RWPE2 (cell line): ENCODE measurements at regions not wholly inside any gene's neighbourhood (a gene's known extent, or its start where the extent isn't known, plus 50 kb on each side); places are given as distances from the start of the nearest gene placed in this dataset.

Source experiments
- ATAC-seq: fragments of 200-7000 bp; cut with Tn5 transposase; 3 replicates; pipeline ENCODE4 v1.9.1; 2021; ENCODE audit warnings: low read depth
- DNase-seq: peaks from one replicate; pipeline ENCODE4 v3.0.0-alpha.2; 2020; ENCODE audit warnings: low spot score
- H3K27ac ChIP-seq: fragments of 450-650 bp; 2 replicates; pipeline ENCODE4 v1.5.1; 2017; ENCODE audit warnings: mild to moderate bottlenecking; ENCODE audit not compliant: poor library complexity, severe bottlenecking
- H3K27me3 ChIP-seq: fragments of 250-450 bp; sonication (Bioruptor Pico); 2 replicates; pipeline ENCODE4 v1.5.1; 2021; ENCODE audit warnings: mild to moderate bottlenecking, moderate library complexity; ENCODE audit not compliant: insufficient read depth, poor library complexity, severe bottlenecking
- H3K36me3 ChIP-seq: fragments of 250-450 bp; sonication (Bioruptor Pico); 2 replicates; pipeline ENCODE4 v1.5.1; 2020; ENCODE audit warnings: low read depth, mild to moderate bottlenecking, moderate library complexity
- H3K4me1 ChIP-seq: fragments of 250-450 bp; sonication (Bioruptor Pico); 2 replicates; pipeline ENCODE4 v1.5.1; 2021; ENCODE audit warnings: mild to moderate bottlenecking, moderate library complexity; ENCODE audit not compliant: insufficient read depth, poor library complexity, severe bottlenecking
- H3K4me3 ChIP-seq: fragments of 250-450 bp; sonication (Bioruptor Pico); 2 replicates; pipeline ENCODE4 v1.5.1; 2021; ENCODE audit warnings: mild to moderate bottlenecking, moderate library complexity; ENCODE audit not compliant: severe bottlenecking
- H3K9me3 ChIP-seq: fragments of 250-450 bp; sonication (Bioruptor Pico); 2 replicates; pipeline ENCODE4 v1.5.1; 2021; ENCODE audit warnings: mild to moderate bottlenecking, moderate library complexity; ENCODE audit not compliant: severe bottlenecking
- TF ChIP-seq, protein P1 (sequence below): fragments of 450-650 bp; IDR thresholded peaks from one replicate; pipeline ENCODE4 v1.5.1; 2017; ENCODE audit warnings: mild to moderate bottlenecking, moderate library complexity; ENCODE audit not compliant: poor library complexity, severe bottlenecking

DNA sequence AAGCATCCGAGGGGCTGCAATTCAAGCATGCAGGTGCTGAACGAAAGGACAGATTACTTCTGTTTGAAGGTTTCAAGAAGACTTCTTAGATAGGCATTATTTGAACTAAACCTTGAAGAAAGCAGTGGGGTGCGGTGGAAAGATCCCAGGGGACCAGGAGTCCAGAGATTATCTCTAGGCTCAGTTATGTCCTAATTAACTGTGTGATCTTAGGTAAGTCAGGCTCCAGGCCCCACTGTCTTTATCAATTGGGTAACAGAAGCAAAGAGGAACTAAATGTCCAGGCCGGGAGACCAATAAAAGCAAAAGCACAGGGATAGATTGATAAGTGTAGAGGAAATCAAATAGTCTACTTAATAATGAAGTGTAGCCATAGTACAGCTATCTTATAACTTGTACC, 72.9 kb upstream of the CDC42BPA start:
- TF ChIP-seq, protein P1, sequence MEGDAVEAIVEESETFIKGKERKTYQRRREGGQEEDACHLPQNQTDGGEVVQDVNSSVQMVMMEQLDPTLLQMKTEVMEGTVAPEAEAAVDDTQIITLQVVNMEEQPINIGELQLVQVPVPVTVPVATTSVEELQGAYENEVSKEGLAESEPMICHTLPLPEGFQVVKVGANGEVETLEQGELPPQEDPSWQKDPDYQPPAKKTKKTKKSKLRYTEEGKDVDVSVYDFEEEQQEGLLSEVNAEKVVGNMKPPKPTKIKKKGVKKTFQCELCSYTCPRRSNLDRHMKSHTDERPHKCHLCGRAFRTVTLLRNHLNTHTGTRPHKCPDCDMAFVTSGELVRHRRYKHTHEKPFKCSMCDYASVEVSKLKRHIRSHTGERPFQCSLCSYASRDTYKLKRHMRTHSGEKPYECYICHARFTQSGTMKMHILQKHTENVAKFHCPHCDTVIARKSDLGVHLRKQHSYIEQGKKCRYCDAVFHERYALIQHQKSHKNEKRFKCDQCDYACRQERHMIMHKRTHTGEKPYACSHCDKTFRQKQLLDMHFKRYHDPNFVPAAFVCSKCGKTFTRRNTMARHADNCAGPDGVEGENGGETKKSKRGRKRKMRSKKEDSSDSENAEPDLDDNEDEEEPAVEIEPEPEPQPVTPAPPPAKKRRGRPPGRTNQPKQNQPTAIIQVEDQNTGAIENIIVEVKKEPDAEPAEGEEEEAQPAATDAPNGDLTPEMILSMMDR: no peak
- Histone ChIP-seq H3K4me1 (no peaks in the 10 kb centered on the region), H3K27ac (no peak overlapping the region), H3K36me3 (no peaks in the 10 kb centered on the region), H3K9me3 (no peaks in the 10 kb centered on the region), H3K4me3 (no peak overlapping the region), H3K27me3 (no peaks in the 10 kb centered on the region)
- no peak for ATAC-seq
- DNase-seq: no peak

DNA sequence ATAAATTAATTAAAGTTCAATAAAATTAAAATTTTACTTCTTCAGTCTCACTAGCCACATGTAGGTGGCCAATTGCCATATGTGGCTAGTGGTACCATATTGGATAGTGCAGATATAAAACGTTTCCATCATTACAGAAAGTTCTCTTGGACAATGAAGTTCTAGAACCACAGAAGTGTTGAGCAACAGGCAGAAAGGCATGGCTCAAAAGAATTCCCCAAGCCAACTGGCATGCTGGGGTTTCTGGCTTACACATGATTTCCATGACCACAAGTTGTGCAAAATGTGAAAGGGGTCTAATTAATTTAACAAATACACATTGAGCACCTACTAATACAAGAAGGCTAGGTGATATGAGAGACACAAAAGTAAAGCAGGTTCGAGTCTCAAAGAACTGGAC, 72.2 kb upstream of the CDC42BPA start:
- TF ChIP-seq, protein P1: no peak

DNA sequence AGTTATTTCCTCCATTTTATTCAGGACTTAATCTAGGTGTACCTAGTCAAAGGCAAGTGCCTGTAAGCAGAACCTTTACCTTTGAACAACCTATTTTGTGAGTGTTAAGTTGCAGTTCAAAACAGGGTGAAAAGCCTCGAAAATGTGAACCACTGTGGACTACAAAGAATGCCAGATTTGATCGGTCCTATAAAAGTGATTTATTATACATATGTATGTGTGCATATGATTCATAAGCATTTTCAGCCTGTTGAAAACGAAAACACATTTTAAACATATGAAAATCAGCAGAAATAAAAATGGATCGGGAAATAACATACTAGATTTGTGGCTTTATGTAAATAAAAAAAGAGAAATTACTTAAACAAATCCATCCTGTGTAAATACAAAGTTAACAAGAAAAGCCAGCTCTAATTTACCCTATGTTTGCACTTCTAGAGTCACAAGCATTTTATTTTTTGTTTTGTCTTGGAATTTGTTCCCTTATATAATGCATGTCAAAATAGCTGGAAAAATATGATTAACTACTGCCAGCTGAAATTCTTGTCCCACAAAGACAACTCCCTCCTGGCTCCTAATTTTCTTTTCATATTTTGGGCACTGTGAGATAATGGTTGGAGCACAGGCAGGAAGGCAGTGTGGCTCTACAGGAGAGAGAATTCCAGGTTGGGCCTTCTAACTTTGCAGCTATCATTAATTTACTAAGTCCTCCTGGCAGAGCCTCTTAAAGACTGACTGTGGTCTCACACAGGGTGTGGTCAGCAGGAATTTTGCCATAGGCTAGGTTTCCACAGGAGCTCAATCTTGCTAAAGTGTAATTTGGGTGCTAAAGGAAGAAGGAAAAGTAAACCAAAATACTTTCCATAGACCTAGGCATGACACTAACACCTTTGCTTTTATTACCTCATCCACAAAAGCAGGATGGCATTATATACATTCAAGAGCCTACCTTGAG, 70.2 kb upstream of the CDC42BPA start:
- DNase-seq: no peak
- TF ChIP-seq, protein P1: no peak
- Histone ChIP-seq H3K4me3 (no peak overlapping the region), H3K27me3 (no peaks in the 10 kb centered on the region), H3K4me1 (no peaks in the 10 kb centered on the region), H3K27ac (no peak overlapping the region), H3K9me3 (no peaks in the 10 kb centered on the region), H3K36me3 (no peaks in the 10 kb centered on the region)
- peak; percentile 54; the same call in 2 of the 3 replicates for ATAC-seq

More for the DNA sequence above, 72.2 kb upstream of the CDC42BPA start:
- H3K4me1 ChIP-seq: no peaks in the 10 kb centered on the region
- ATAC-seq (no peak), DNase-seq (no peak)
- H3K27me3 ChIP-seq: no peaks in the 10 kb centered on the region
- no peak overlapping the region for H3K4me3 ChIP-seq
- no peak overlapping the region for H3K27ac ChIP-seq
- no peaks in the 10 kb centered on the region for H3K9me3 ChIP-seq
- H3K36me3 ChIP-seq: no peaks in the 10 kb centered on the region

DNA sequence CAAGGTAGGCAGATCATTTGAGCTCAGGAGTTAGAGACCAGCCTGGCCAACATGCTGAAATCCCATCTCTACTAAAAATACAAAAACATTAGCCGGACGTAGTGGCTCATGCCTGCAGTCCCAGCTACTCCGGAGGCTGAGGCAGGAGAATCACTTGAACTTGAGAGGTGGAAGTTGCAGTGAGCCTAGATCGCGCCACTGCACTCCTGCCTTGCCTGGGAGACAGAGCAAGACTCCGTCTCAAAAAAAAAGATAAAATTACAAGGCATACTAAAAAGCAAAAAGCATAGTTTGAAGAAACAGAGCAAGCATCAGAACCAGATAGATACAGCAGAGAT, 61.2 kb upstream of the CDC42BPA start:
- Histone ChIP-seq H3K4me1 (no peaks in the 10 kb centered on the region), H3K4me3 (no peak overlapping the region), H3K27me3 (no peaks in the 10 kb centered on the region), H3K27ac (no peak overlapping the region), H3K9me3 (no peaks in the 10 kb centered on the region), H3K36me3 (no peaks in the 10 kb centered on the region)
- TF ChIP-seq, protein P1: no peak
- no peak for ATAC-seq
- no peak for DNase-seq

DNA sequence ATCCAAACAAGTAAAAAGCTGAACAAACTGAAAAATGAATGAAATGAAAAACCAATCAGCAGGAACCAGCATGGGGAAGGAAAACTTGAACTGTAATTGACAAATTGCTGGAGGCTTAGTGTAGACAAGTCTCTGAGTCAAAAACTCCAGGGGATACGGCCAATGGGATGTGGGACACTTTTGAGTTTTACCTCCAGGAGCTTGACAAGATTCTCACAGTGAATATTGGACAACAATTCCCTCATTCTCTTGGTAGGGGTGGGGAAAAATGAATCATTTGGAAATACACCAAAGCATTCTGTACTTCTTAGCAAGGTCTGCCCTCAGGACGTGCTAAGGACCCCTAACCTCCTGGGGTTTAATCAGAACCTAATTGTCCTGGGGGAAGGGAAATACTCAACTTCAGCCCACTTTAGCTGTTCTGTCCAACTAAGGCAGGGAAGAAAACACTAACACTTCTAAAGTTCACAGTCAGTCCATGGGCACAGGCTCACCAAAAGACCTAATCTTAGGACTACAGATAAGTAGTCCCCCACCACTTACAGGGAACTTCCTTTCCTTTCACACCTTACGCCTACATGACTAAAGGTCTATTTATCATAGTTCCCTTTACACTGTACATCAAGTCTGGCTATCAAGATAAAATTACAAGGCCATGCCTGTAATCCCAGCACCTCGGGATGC, 60.7 kb upstream of the CDC42BPA start:
- H3K36me3 ChIP-seq: no peaks in the 10 kb centered on the region
- no peak overlapping the region for H3K27ac ChIP-seq
- no peaks in the 10 kb centered on the region for H3K27me3 ChIP-seq
- no peaks in the 10 kb centered on the region for H3K4me1 ChIP-seq
- DNase-seq (no peak), ATAC-seq (no peak)
- no peak overlapping the region for H3K4me3 ChIP-seq
- H3K9me3 ChIP-seq: no peaks in the 10 kb centered on the region
- TF ChIP-seq, protein P1: no peak
